ENCODE measurements at regions not wholly inside any gene's neighbourhood (a gene's known extent, or its start where the extent isn't known, plus 50 kb on each side); places are given as distances from the start of the nearest gene placed in this dataset.

DNA sequence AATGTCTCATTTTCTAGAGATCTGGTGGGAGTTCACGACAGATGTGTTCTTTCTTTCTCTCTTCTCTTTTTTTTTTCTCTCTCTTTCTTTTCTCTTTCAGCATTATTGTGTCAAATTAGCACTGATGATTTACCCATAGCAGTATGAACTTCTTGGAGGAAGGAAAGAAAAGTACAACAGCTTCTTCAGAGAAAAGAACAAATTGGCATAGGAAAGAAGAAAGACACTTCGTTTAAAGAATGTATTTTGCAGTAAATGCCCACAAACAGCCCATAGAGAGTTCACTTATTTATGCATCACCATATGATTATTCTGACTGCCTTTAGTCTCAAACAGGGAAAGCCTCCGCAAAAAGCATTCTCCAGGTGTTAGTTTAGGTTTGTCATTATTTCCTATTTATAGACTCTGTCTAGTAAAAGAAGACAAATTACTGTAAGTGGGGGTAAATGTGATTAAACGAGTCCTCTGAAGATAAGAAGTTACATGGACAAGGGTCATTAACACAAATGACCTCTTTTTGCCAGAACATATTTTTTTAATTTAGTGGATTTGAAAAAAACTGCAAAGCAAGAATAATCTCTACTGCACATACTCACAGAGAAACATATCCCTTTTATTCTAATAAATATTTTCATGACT, 68.0 kb downstream of the POU5F2 start:
- Histone ChIP-seq H3K4me2 (ENCODE audit: low read depth, low read length) (no peak overlapping the region), H2BK120ac (ENCODE audit: low read depth, low read length) (no peak overlapping the region), H3K79me1 (ENCODE audit: low read depth in 1 of 2, low read length in 2 of 2) (no peaks in the 10 kb centered on the region; a peak in 1 of 4 replicates), H3K23ac (ENCODE audit: low read depth, low read length) (no peak overlapping the region), H3K9me3 (ENCODE audit: control insufficient read depth, insufficient read depth, low read length) (no peaks in the 10 kb centered on the region), H3K27ac (ENCODE audit: insufficient read depth, low read length) (no peak overlapping the region), H2AK5ac (ENCODE audit: low read depth, low read length) (no peak overlapping the region), H4K8ac (ENCODE audit: low read depth in 2 of 2, low read length in 2 of 2) (no peak overlapping the region), H3K4me3 (ENCODE audit: insufficient read depth, low read depth, low read length) (no peak overlapping the region), H2AK9ac (replicated peaks; ENCODE audit: low read depth, low read length, poor library complexity) (no peak overlapping the region), H3K4me1 (ENCODE audit: control insufficient read depth, insufficient read depth, low read length) (peaks cover 10% of the 10 kb centered on the region), H2BK15ac (ENCODE audit: low read depth, low read length) (no peak overlapping the region), H2BK5ac (ENCODE audit: low read depth, low read length, poor library complexity, severe bottlenecking) (no peak overlapping the region), H3K18ac (ENCODE audit: low read depth, low read length) (no peak overlapping the region), H2AFZ (replicated peaks; ENCODE audit: low read length, poor library complexity) (no peak overlapping the region), H4K5ac (ENCODE audit: low read depth, low read length) (no peak overlapping the region), H3K4ac (ENCODE audit: low read depth, low read length) (no peak overlapping the region), H3K56ac (ENCODE audit: extremely low read depth, insufficient read depth, low read length) (no peak overlapping the region), H3K9me1 (ENCODE audit: insufficient read depth, low read length) (peaks cover 2% of the 10 kb centered on the region; the same call in 1 of the 2 replicates), H4K91ac (ENCODE audit: insufficient read depth, low read depth, low read length) (no peak overlapping the region), H2BK20ac (ENCODE audit: low read depth, low read length) (no peak overlapping the region), H3K14ac (replicated peaks; ENCODE audit: low read depth, low read length) (no peak overlapping the region), H3K27me3 (ENCODE audit: control insufficient read depth, insufficient read depth, low read length) (no peaks in the 10 kb centered on the region), H4K20me1 (ENCODE audit: insufficient read depth, low read length) (peaks cover 3% of the 10 kb centered on the region; the same call in 1 of the 2 replicates), H3K9ac (ENCODE audit: low read depth, low read length) (no peak overlapping the region), H3K36me3 (ENCODE audit: control insufficient read depth, insufficient read depth, low read length) (no peaks in the 10 kb centered on the region)
- dilution Hi-C loops (cut with HindIII; ENCODE audit: low sequenced_read_pairs, unreplicated experiment), result no loop called here
- CTCF ChIA-PET, result interaction anchor here (0.6 to 1.3 kb wide), 5 partner anchors 16 to 118 kb away, joined by 3 read pairs; no protein-coding TSS in a partner anchor
- no TSS peak for BruUV-seq (replicated peaks)
- DNase-seq, result no peak
- no peak for ATAC-seq (ENCODE audit: low read depth)
- in situ Hi-C loops (cut with MboI; ENCODE audit: low sequenced_read_pairs), result no loop called here
- POLR2A ChIA-PET (ENCODE audit: unreplicated experiment), result no interaction called here
- no CpG with 5 or more reads among the region's 4 CpGs for WGBS, 2 experiments (ENCODE audit: extremely low coverage in 2 of 2, insufficient read length in 1 of 2)
- TF ChIP-seq, protein P1, sequence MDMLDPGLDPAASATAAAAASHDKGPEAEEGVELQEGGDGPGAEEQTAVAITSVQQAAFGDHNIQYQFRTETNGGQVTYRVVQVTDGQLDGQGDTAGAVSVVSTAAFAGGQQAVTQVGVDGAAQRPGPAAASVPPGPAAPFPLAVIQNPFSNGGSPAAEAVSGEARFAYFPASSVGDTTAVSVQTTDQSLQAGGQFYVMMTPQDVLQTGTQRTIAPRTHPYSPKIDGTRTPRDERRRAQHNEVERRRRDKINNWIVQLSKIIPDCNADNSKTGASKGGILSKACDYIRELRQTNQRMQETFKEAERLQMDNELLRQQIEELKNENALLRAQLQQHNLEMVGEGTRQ (IDR thresholded peaks at IDR 0.05; ENCODE audit: low read depth, low read length), result no peak
- no peak for TF ChIP-seq MXI1 (IDR thresholded peaks at IDR 0.05; ENCODE audit: borderline replicate concordance, low read depth, low read length)
- no peak for TF ChIP-seq MAFK (IDR thresholded peaks at IDR 0.05; ENCODE audit: low read depth, low read length)
- TF ChIP-seq, protein P2, sequence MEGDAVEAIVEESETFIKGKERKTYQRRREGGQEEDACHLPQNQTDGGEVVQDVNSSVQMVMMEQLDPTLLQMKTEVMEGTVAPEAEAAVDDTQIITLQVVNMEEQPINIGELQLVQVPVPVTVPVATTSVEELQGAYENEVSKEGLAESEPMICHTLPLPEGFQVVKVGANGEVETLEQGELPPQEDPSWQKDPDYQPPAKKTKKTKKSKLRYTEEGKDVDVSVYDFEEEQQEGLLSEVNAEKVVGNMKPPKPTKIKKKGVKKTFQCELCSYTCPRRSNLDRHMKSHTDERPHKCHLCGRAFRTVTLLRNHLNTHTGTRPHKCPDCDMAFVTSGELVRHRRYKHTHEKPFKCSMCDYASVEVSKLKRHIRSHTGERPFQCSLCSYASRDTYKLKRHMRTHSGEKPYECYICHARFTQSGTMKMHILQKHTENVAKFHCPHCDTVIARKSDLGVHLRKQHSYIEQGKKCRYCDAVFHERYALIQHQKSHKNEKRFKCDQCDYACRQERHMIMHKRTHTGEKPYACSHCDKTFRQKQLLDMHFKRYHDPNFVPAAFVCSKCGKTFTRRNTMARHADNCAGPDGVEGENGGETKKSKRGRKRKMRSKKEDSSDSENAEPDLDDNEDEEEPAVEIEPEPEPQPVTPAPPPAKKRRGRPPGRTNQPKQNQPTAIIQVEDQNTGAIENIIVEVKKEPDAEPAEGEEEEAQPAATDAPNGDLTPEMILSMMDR (conservative IDR thresholded peaks at IDR 0.05; ENCODE audit: low read depth, low read length), result no peak
- TF ChIP-seq SMC3 (IDR thresholded peaks at IDR 0.05; ENCODE audit: low read depth, low read length), result no peak
- TF ChIP-seq RCOR1 (IDR thresholded peaks at IDR 0.05; ENCODE audit: insufficient replicate concordance, low read length), result no peak
- no peak for TF ChIP-seq MAZ (IDR thresholded peaks at IDR 0.05; ENCODE audit: borderline replicate concordance, low read depth, low read length)
- intact Hi-C loops (cut with micrococcal nuclease), result no loop called here
